T-helper 9 cell (primary cell): ENCODE measurements at regions not wholly inside any gene's neighbourhood (a gene's known extent, or its start where the extent isn't known, plus 50 kb on each side); places are given as distances from the start of the nearest gene placed in this dataset.

Experiments
- DNase-seq: peaks from one replicate; pipeline ENCODE4 v3.0.0-alpha.2; 2020

GRCh38 chr10:78914502-78915189 lies 154.1 kb upstream of the ZMIZ1 start:
- no peak for DNase-seq

- no peak for DNase-seq
Observed at GRCh38 chr10:78915190-78915518, 153.6 kb upstream of the ZMIZ1 start.

GRCh38 chr10:78916227-78916626 lies 152.5 kb upstream of the ZMIZ1 start:
- DNase-seq: no peak

- DNase-seq: no peak
Observed at GRCh38 chr10:78919181-78919966, 149.4 kb upstream of the ZMIZ1 start.

GRCh38 chr10:78920011-78920410 lies 148.8 kb upstream of the ZMIZ1 start:
- DNase-seq: no peak

- no peak for DNase-seq
Observed at GRCh38 chr10:78921895-78922294, 146.9 kb upstream of the ZMIZ1 start.

- no peak for DNase-seq
Observed at GRCh38 chr10:78923647-78924318, 145.0 kb upstream of the ZMIZ1 start.

- no peak for DNase-seq
Observed at GRCh38 chr10:78924319-78925003, 144.3 kb upstream of the ZMIZ1 start.

- DNase-seq: no peak
Observed at GRCh38 chr10:78925275-78925674, 143.5 kb upstream of the ZMIZ1 start.

GRCh38 chr10:78925800-78926319 lies 142.9 kb upstream of the ZMIZ1 start:
- no peak for DNase-seq

GRCh38 chr10:78927257-78927995 lies 141.3 kb upstream of the ZMIZ1 start:
- no peak for DNase-seq

GRCh38 chr10:78928330-78928729 lies 140.4 kb upstream of the ZMIZ1 start:
- DNase-seq: no peak

GRCh38 chr10:78929541-78929940 lies 139.2 kb upstream of the ZMIZ1 start:
- DNase-seq: no peak

- no peak for DNase-seq
Observed at GRCh38 chr10:78931321-78932053, 137.3 kb upstream of the ZMIZ1 start.

GRCh38 chr10:78932054-78932386 lies 136.7 kb upstream of the ZMIZ1 start:
- DNase-seq: no peak

GRCh38 chr10:78932861-78933260 lies 135.9 kb upstream of the ZMIZ1 start:
- DNase-seq: no peak

GRCh38 chr10:78933828-78934531 lies 134.8 kb upstream of the ZMIZ1 start:
- DNase-seq: no peak

- no peak for DNase-seq
Observed at GRCh38 chr10:78934532-78934898, 134.3 kb upstream of the ZMIZ1 start.

- DNase-seq: no peak
Observed at GRCh38 chr10:78934994-78935602, 133.7 kb upstream of the ZMIZ1 start.

GRCh38 chr10:78935697-78936407 lies 132.9 kb upstream of the ZMIZ1 start:
- no peak for DNase-seq
